ENCODE measurements at regions not wholly inside any gene's neighbourhood (a gene's known extent, or its start where the extent isn't known, plus 50 kb on each side); places are given as distances from the start of the nearest gene placed in this dataset.

GRCh38 chr3:124478830-124479229 is 251.4 kb upstream of the UMPS start:
- H3K4me3 ChIP-seq (ENCODE audit: low read depth in 1 of 2, low read length in 2 of 2), result no peak overlapping the region
- H3K4me1 ChIP-seq (ENCODE audit: control insufficient read depth in 2 of 2, insufficient read depth in 2 of 2, low read length in 1 of 2), result no peaks in the 10 kb centered on the region
- H3K9me3 ChIP-seq (ENCODE audit: control insufficient read depth in 2 of 2, insufficient read depth in 1 of 2, low read depth in 1 of 2, low read length in 1 of 2), result no peaks in the 10 kb centered on the region
- 77 to 93% methylated on average over 2 of the region's 2 CpGs for WGBS, 2 donors
- no peak overlapping the region for H3K27ac ChIP-seq (ENCODE audit: low read depth in 2 of 2, low read length in 1 of 2)
- H3K36me3 ChIP-seq (ENCODE audit: control insufficient read depth in 2 of 2, insufficient read depth in 2 of 2, low read length in 1 of 2), result no peaks in the 10 kb centered on the region
- no peaks in the 10 kb centered on the region for H3K27me3 ChIP-seq (ENCODE audit: control insufficient read depth in 1 of 2, insufficient read depth in 2 of 2, low read length in 2 of 2)

DNA sequence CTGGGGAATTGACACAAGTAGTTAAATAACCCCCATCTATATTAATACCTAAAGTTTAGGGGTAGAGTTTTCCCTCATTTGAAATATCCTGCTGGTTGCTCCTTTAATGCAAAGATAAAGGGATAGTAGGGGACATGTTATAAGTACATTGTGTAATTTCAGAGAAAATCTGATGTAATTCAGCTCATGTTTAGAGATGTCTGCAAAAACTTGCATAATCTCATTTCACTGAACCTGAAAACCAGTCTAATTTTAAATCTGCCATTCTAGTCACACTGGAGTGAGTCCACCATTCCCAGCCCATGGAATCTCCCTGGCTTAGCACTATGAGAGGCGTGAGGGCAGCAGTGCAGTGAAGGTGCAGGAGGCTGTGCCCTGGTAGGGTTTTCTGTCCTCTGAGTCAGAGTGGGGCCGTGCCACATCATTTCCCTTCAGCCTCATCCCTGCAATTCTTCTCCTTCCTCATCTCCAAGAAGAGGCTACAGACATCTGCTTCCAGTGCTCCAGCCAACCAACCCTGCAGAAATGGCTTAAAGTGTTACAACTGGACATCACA is 246.3 kb upstream of the UMPS start:
- H3K4me3 ChIP-seq (ENCODE audit: low read depth in 1 of 2, low read length in 2 of 2), result no peak overlapping the region
- H3K27ac ChIP-seq (ENCODE audit: low read depth in 2 of 2, low read length in 1 of 2), result no peak overlapping the region
- WGBS, 2 donors, result 76 to 85% methylated on average over 2 of the region's 2 CpGs
- H3K9me3 ChIP-seq (ENCODE audit: control insufficient read depth in 2 of 2, insufficient read depth in 1 of 2, low read depth in 1 of 2, low read length in 1 of 2), result no peaks in the 10 kb centered on the region
- H3K36me3 ChIP-seq (ENCODE audit: control insufficient read depth in 2 of 2, insufficient read depth in 2 of 2, low read length in 1 of 2), result no peaks in the 10 kb centered on the region
- no peaks in the 10 kb centered on the region for H3K27me3 ChIP-seq (ENCODE audit: control insufficient read depth in 1 of 2, insufficient read depth in 2 of 2, low read length in 2 of 2)
- no peaks in the 10 kb centered on the region for H3K4me1 ChIP-seq (ENCODE audit: control insufficient read depth in 2 of 2, insufficient read depth in 2 of 2, low read length in 1 of 2)

- no peaks in the 10 kb centered on the region for H3K9me3 ChIP-seq (ENCODE audit: control insufficient read depth in 2 of 2, insufficient read depth in 1 of 2, low read depth in 1 of 2, low read length in 1 of 2)
- no peaks in the 10 kb centered on the region for H3K4me1 ChIP-seq (ENCODE audit: control insufficient read depth in 2 of 2, insufficient read depth in 2 of 2, low read length in 1 of 2)
- H3K27ac ChIP-seq (ENCODE audit: low read depth in 2 of 2, low read length in 1 of 2), result no peak overlapping the region
- H3K36me3 ChIP-seq (ENCODE audit: control insufficient read depth in 2 of 2, insufficient read depth in 2 of 2, low read length in 1 of 2), result no peaks in the 10 kb centered on the region
- no peaks in the 10 kb centered on the region for H3K27me3 ChIP-seq (ENCODE audit: control insufficient read depth in 1 of 2, insufficient read depth in 2 of 2, low read length in 2 of 2)
- H3K4me3 ChIP-seq (ENCODE audit: low read depth in 1 of 2, low read length in 2 of 2), result no peak overlapping the region
- 61 to 66% methylated on average over 2 of the region's 2 CpGs for WGBS, 2 donors
Measured at GRCh38 chr3:124486324-124486723, 243.9 kb upstream of the UMPS start.

GRCh38 chr3:124489506-124489905 is 240.7 kb upstream of the UMPS start:
- Histone ChIP-seq H3K27me3 (ENCODE audit: control insufficient read depth in 1 of 2, insufficient read depth in 2 of 2, low read length in 2 of 2) (no peaks in the 10 kb centered on the region), H3K9me3 (ENCODE audit: control insufficient read depth in 2 of 2, insufficient read depth in 1 of 2, low read depth in 1 of 2, low read length in 1 of 2) (no peaks in the 10 kb centered on the region), H3K4me3 (ENCODE audit: low read depth in 1 of 2, low read length in 2 of 2) (no peak overlapping the region), H3K27ac (ENCODE audit: low read depth in 2 of 2, low read length in 1 of 2) (no peak overlapping the region), H3K4me1 (ENCODE audit: control insufficient read depth in 2 of 2, insufficient read depth in 2 of 2, low read length in 1 of 2) (no peaks in the 10 kb centered on the region), H3K36me3 (ENCODE audit: control insufficient read depth in 2 of 2, insufficient read depth in 2 of 2, low read length in 1 of 2) (no peaks in the 10 kb centered on the region)

GRCh38 chr3:124491098-124491497 is 239.2 kb upstream of the UMPS start:
- Histone ChIP-seq H3K27ac (ENCODE audit: low read depth in 2 of 2, low read length in 1 of 2) (no peak overlapping the region), H3K9me3 (ENCODE audit: control insufficient read depth in 2 of 2, insufficient read depth in 1 of 2, low read depth in 1 of 2, low read length in 1 of 2) (no peaks in the 10 kb centered on the region), H3K4me1 (ENCODE audit: control insufficient read depth in 2 of 2, insufficient read depth in 2 of 2, low read length in 1 of 2) (no peaks in the 10 kb centered on the region), H3K27me3 (ENCODE audit: control insufficient read depth in 1 of 2, insufficient read depth in 2 of 2, low read length in 2 of 2) (no peaks in the 10 kb centered on the region), H3K4me3 (ENCODE audit: low read depth in 1 of 2, low read length in 2 of 2) (no peak overlapping the region), H3K36me3 (ENCODE audit: control insufficient read depth in 2 of 2, insufficient read depth in 2 of 2, low read length in 1 of 2) (no peaks in the 10 kb centered on the region)
- 66 to 68% methylated on average over 8 of the region's 8 CpGs for WGBS, 2 donors

DNA sequence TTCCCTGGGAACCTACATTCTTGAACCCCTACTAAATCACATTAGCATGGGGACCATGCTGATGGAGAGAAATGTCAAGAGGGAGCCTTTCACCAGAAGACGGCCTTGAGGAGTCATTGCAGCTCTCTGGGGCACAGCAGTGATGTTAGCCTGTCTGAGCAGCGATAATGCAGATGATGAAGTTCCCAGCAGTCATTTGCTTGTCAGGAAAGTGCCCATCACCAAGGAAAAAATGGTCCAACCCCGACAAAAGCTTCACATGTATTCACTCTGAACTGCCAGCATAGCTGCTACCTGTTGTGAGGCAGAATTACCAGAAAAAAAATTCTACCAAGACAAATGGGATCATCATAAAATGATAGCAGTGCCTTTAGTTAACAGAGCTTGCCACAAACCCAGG is 238.4 kb upstream of the UMPS start:
- H3K36me3 ChIP-seq (ENCODE audit: control insufficient read depth in 2 of 2, insufficient read depth in 2 of 2, low read length in 1 of 2), result no peaks in the 10 kb centered on the region
- H3K27me3 ChIP-seq (ENCODE audit: control insufficient read depth in 1 of 2, insufficient read depth in 2 of 2, low read length in 2 of 2), result no peaks in the 10 kb centered on the region
- no peaks in the 10 kb centered on the region for H3K4me1 ChIP-seq (ENCODE audit: control insufficient read depth in 2 of 2, insufficient read depth in 2 of 2, low read length in 1 of 2)
- 84 to 90% methylated on average over 3 of the region's 3 CpGs for WGBS, 2 donors
- H3K4me3 ChIP-seq (ENCODE audit: low read depth in 1 of 2, low read length in 2 of 2), result no peak overlapping the region
- H3K27ac ChIP-seq (ENCODE audit: low read depth in 2 of 2, low read length in 1 of 2), result no peak overlapping the region
- H3K9me3 ChIP-seq (ENCODE audit: control insufficient read depth in 2 of 2, insufficient read depth in 1 of 2, low read depth in 1 of 2, low read length in 1 of 2), result no peaks in the 10 kb centered on the region

DNA sequence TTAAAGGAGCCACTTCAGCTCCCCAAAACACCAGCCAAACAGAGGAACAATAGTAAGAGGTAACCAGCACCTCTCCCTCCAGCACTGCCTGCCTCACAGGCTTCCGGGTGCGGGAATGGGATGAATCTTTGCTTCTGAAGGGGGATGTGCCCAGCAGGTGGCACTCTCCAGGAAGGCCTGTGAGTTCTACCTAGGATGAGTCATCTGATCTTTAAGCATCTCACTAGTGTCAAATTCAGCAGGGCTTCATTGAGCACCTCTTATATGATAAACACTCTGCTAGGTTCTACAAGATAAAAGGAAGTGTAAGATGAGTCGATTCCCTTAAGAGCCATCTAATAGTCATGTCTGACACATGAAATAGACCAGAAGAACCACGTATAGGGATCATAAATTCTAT is 237.4 kb upstream of the UMPS start:
- no peak overlapping the region for H3K27ac ChIP-seq (ENCODE audit: low read depth in 2 of 2, low read length in 1 of 2)
- 58 to 67% methylated on average over 4 of the region's 4 CpGs for WGBS, 2 donors

GRCh38 chr3:124496061-124496460 is 234.2 kb upstream of the UMPS start:
- WGBS, 2 donors, result 73 to 82% methylated on average over 2 of the region's 2 CpGs
- H3K27me3 ChIP-seq (ENCODE audit: control insufficient read depth in 1 of 2, insufficient read depth in 2 of 2, low read length in 2 of 2), result no peaks in the 10 kb centered on the region
- no peaks in the 10 kb centered on the region for H3K4me1 ChIP-seq (ENCODE audit: control insufficient read depth in 2 of 2, insufficient read depth in 2 of 2, low read length in 1 of 2)
- H3K4me3 ChIP-seq (ENCODE audit: low read depth in 1 of 2, low read length in 2 of 2), result no peak overlapping the region
- H3K36me3 ChIP-seq (ENCODE audit: control insufficient read depth in 2 of 2, insufficient read depth in 2 of 2, low read length in 1 of 2), result no peaks in the 10 kb centered on the region
- H3K9me3 ChIP-seq (ENCODE audit: control insufficient read depth in 2 of 2, insufficient read depth in 1 of 2, low read depth in 1 of 2, low read length in 1 of 2), result no peaks in the 10 kb centered on the region
- no peak overlapping the region for H3K27ac ChIP-seq (ENCODE audit: low read depth in 2 of 2, low read length in 1 of 2)

More for the DNA sequence above, 237.4 kb upstream of the UMPS start:
- H3K4me3 ChIP-seq (ENCODE audit: low read depth in 1 of 2, low read length in 2 of 2), result no peak overlapping the region
- H3K36me3 ChIP-seq (ENCODE audit: control insufficient read depth in 2 of 2, insufficient read depth in 2 of 2, low read length in 1 of 2), result no peaks in the 10 kb centered on the region
- H3K27me3 ChIP-seq (ENCODE audit: control insufficient read depth in 1 of 2, insufficient read depth in 2 of 2, low read length in 2 of 2), result no peaks in the 10 kb centered on the region
- H3K4me1 ChIP-seq (ENCODE audit: control insufficient read depth in 2 of 2, insufficient read depth in 2 of 2, low read length in 1 of 2), result no peaks in the 10 kb centered on the region
- H3K9me3 ChIP-seq (ENCODE audit: control insufficient read depth in 2 of 2, insufficient read depth in 1 of 2, low read depth in 1 of 2, low read length in 1 of 2), result no peaks in the 10 kb centered on the region

DNA sequence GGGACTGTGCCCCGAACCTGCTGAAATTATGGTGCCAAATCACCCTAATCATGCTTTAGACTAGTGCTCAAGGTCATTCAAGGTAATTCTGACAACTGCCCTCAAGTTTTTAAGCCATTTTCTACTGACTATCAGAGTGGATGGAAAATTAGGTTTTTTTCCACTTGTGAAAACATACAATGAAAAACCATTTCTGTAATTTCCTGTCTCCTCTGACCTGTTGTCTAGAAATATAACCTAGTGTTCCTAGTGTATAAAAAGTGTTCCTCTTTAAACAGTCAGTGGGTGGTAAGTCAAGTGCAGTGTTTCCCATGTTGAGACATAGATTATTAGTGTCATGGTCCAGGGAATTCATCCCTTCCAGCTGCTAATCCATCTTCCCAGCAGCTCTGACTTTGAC is 232.8 kb upstream of the UMPS start:
- 71 to 81% methylated on average over 1 of the region's 1 CpG for WGBS, 2 donors
- Histone ChIP-seq H3K4me1 (ENCODE audit: control insufficient read depth in 2 of 2, insufficient read depth in 2 of 2, low read length in 1 of 2) (no peaks in the 10 kb centered on the region), H3K4me3 (ENCODE audit: low read depth in 1 of 2, low read length in 2 of 2) (no peak overlapping the region), H3K27ac (ENCODE audit: low read depth in 2 of 2, low read length in 1 of 2) (no peak overlapping the region), H3K9me3 (ENCODE audit: control insufficient read depth in 2 of 2, insufficient read depth in 1 of 2, low read depth in 1 of 2, low read length in 1 of 2) (no peaks in the 10 kb centered on the region), H3K27me3 (ENCODE audit: control insufficient read depth in 1 of 2, insufficient read depth in 2 of 2, low read length in 2 of 2) (no peaks in the 10 kb centered on the region), H3K36me3 (ENCODE audit: control insufficient read depth in 2 of 2, insufficient read depth in 2 of 2, low read length in 1 of 2) (no peaks in the 10 kb centered on the region)

- Histone ChIP-seq H3K9me3 (ENCODE audit: control insufficient read depth in 2 of 2, insufficient read depth in 1 of 2, low read depth in 1 of 2, low read length in 1 of 2) (no peaks in the 10 kb centered on the region), H3K4me3 (ENCODE audit: low read depth in 1 of 2, low read length in 2 of 2) (no peak overlapping the region), H3K4me1 (ENCODE audit: control insufficient read depth in 2 of 2, insufficient read depth in 2 of 2, low read length in 1 of 2) (no peaks in the 10 kb centered on the region), H3K27ac (ENCODE audit: low read depth in 2 of 2, low read length in 1 of 2) (no peak overlapping the region), H3K27me3 (ENCODE audit: control insufficient read depth in 1 of 2, insufficient read depth in 2 of 2, low read length in 2 of 2) (no peaks in the 10 kb centered on the region), H3K36me3 (ENCODE audit: control insufficient read depth in 2 of 2, insufficient read depth in 2 of 2, low read length in 1 of 2) (no peaks in the 10 kb centered on the region)
- 88 to 94% methylated on average over 4 of the region's 4 CpGs for WGBS, 2 donors
Measured at GRCh38 chr3:124498891-124499290, 231.4 kb upstream of the UMPS start.
